HG03342 (cell line): ENCODE measurements at regions not wholly inside any gene's neighbourhood (a gene's known extent, or its start where the extent isn't known, plus 50 kb on each side); places are given as distances from the start of the nearest gene placed in this dataset.
A peak's percentile ranks its signal among the peaks of the same experiment; 100 is the strongest.

Experiments
- ATAC-seq: cut with Tn5 transposase; IDR thresholded peaks from one replicate; pipeline ENCODE4 v1.9.1; 2021; ENCODE audit warnings: mild to moderate bottlenecking, moderate library complexity; ENCODE audit not compliant: unreplicated experiment

GRCh38 chr5:106172681-106173532, 1497.8 kb downstream of the EFNA5 start:
- ATAC-seq = no peak

GRCh38 chr5:106171708-106172107, 1499.0 kb downstream of the EFNA5 start:
- no peak for ATAC-seq

- no peak for ATAC-seq
Measured at GRCh38 chr5:106171132-106171531, 1499.6 kb downstream of the EFNA5 start.

- ATAC-seq = no peak
Measured at GRCh38 chr5:106167766-106168165, 1503.0 kb downstream of the EFNA5 start.

GRCh38 chr5:106163233-106163632, 1507.5 kb downstream of the EFNA5 start:
- no peak for ATAC-seq

GRCh38 chr5:106159616-106160015, 1511.1 kb downstream of the EFNA5 start:
- ATAC-seq = no peak

GRCh38 chr5:106154280-106154716, 1516.4 kb downstream of the EFNA5 start:
- no peak for ATAC-seq

- ATAC-seq = no peak
Measured at GRCh38 chr5:106152569-106152968, 1518.2 kb downstream of the EFNA5 start.

- no peak for ATAC-seq
Measured at GRCh38 chr5:106142116-106142515, 1528.6 kb downstream of the EFNA5 start.

- ATAC-seq = no peak
Measured at GRCh38 chr5:106140101-106140500, 1530.6 kb downstream of the EFNA5 start.

- no peak for ATAC-seq
Measured at GRCh38 chr5:106136061-106136460, 1534.7 kb downstream of the EFNA5 start.

GRCh38 chr5:106135473-106135872, 1535.3 kb downstream of the EFNA5 start:
- ATAC-seq = no peak

- no peak for ATAC-seq
Measured at GRCh38 chr5:106134549-106134948, 1536.2 kb downstream of the EFNA5 start.

GRCh38 chr5:106127985-106128384, 1542.8 kb downstream of the EFNA5 start:
- ATAC-seq = peak; percentile 86

GRCh38 chr5:106127341-106127781, 1543.4 kb downstream of the EFNA5 start:
- ATAC-seq = no peak

- ATAC-seq = peak; percentile 89
Measured at GRCh38 chr5:106121972-106122605, 1548.6 kb downstream of the EFNA5 start.

- ATAC-seq = no peak
Measured at GRCh38 chr5:106116682-106117081, 1554.1 kb downstream of the EFNA5 start.

- no peak for ATAC-seq
Measured at GRCh38 chr5:106113922-106114321, 1556.8 kb downstream of the EFNA5 start.

GRCh38 chr5:106106384-106106783, 1564.4 kb downstream of the EFNA5 start:
- ATAC-seq = no peak

GRCh38 chr5:106097340-106097739, 1573.4 kb downstream of the EFNA5 start:
- no peak for ATAC-seq

GRCh38 chr5:106094839-106095238, 1575.9 kb downstream of the EFNA5 start:
- ATAC-seq = no peak

GRCh38 chr5:106094204-106094607, 1576.5 kb downstream of the EFNA5 start:
- ATAC-seq = no peak
